ENCODE measurements at regions not wholly inside any gene's neighbourhood (a gene's known extent, or its start where the extent isn't known, plus 50 kb on each side); places are given as distances from the start of the nearest gene placed in this dataset.

GRCh38 chr6:15096894-15097837 is 148.7 kb upstream of the JARID2 start:
- DNase-seq (ENCODE audit: low read depth), result peak; percentile 7
- Mint-ChIP-seq H3K27me3 (ENCODE audit: low read depth, unreplicated experiment) (no peaks in the 10 kb centered on the region), H3K9me3 (ENCODE audit: unreplicated experiment) (no peaks in the 10 kb centered on the region)

GRCh38 chr6:15101130-15101529 is 144.7 kb upstream of the JARID2 start:
- DNase-seq (ENCODE audit: low read depth) (no peak), FAIRE-seq (no peak)
- Histone ChIP-seq H3K4me1 (ENCODE audit: insufficient read depth, low read length) (no peaks in the 10 kb centered on the region), H3K4me2 (ENCODE audit: low read length) (no peak overlapping the region), H3K9ac (ENCODE audit: low read length) (no peak overlapping the region), H4K20me1 (ENCODE audit: insufficient read depth, low read length) (no peaks in the 10 kb centered on the region), H3K27me3 (ENCODE audit: insufficient read depth, low read length) (no peaks in the 10 kb centered on the region), H3K79me2 (ENCODE audit: insufficient read depth, low read length) (no peaks in the 10 kb centered on the region), H3K9me3 (ENCODE audit: insufficient read depth, low read depth, low read length) (no peaks in the 10 kb centered on the region), H3K4me3 (ENCODE audit: insufficient read depth, low read depth, low read length) (no peak overlapping the region), H2AFZ (ENCODE audit: low read depth, low read length) (no peak overlapping the region), H3K36me3 (ENCODE audit: insufficient read depth, low read length) (no peaks in the 10 kb centered on the region), H3K27ac (ENCODE audit: low read depth, low read length) (no peak overlapping the region)
- TF ChIP-seq CTCF (IDR thresholded peaks at IDR 0.05; ENCODE audit: insufficient read depth, low read depth, low read length) (no peak), EZH2 (IDR thresholded peaks at IDR 0.05; ENCODE audit: insufficient read depth, low read length) (no peak)
- Mint-ChIP-seq H3K4me1 (ENCODE audit: low read depth, unreplicated experiment) (peaks cover 5% of the 10 kb centered on the region), H3K4me3 (ENCODE audit: unreplicated experiment) (no peak overlapping the region), H3K27me3 (ENCODE audit: low read depth, unreplicated experiment) (peaks cover 4% of the 10 kb centered on the region), H3K36me3 (ENCODE audit: low read depth, unreplicated experiment) (no peaks in the 10 kb centered on the region), H3K27ac (ENCODE audit: unreplicated experiment) (no peak overlapping the region), H3K9me3 (ENCODE audit: unreplicated experiment) (no peaks in the 10 kb centered on the region)

More at GRCh38 chr6:15096894-15097837, 148.7 kb upstream of the JARID2 start:
- no peak overlapping the region for H3K4me2 ChIP-seq (ENCODE audit: low read length)
- Mint-ChIP-seq H3K27ac (ENCODE audit: unreplicated experiment) (no peak overlapping the region), H3K4me3 (ENCODE audit: unreplicated experiment) (no peak overlapping the region), H3K4me1 (ENCODE audit: low read depth, unreplicated experiment) (peaks cover 5% of the 10 kb centered on the region), H3K36me3 (ENCODE audit: low read depth, unreplicated experiment) (no peaks in the 10 kb centered on the region)
- H3K27me3 ChIP-seq (ENCODE audit: insufficient read depth, low read length), result no peaks in the 10 kb centered on the region
- H3K4me3 ChIP-seq (ENCODE audit: insufficient read depth, low read depth, low read length), result no peak overlapping the region
- H2AFZ ChIP-seq (ENCODE audit: low read depth, low read length), result no peak overlapping the region
- no peaks in the 10 kb centered on the region for H3K36me3 ChIP-seq (ENCODE audit: insufficient read depth, low read length)
- H3K79me2 ChIP-seq (ENCODE audit: insufficient read depth, low read length), result no peaks in the 10 kb centered on the region
- no peaks in the 10 kb centered on the region for H3K4me1 ChIP-seq (ENCODE audit: insufficient read depth, low read length)
- TF ChIP-seq EZH2 (IDR thresholded peaks at IDR 0.05; ENCODE audit: insufficient read depth, low read length) (no peak), CTCF (IDR thresholded peaks at IDR 0.05; ENCODE audit: insufficient read depth, low read depth, low read length) (no peak)
- H3K9me3 ChIP-seq (ENCODE audit: insufficient read depth, low read depth, low read length), result no peaks in the 10 kb centered on the region
- H3K9ac ChIP-seq (ENCODE audit: low read length), result no peak overlapping the region
- no peaks in the 10 kb centered on the region for H4K20me1 ChIP-seq (ENCODE audit: insufficient read depth, low read length)
- FAIRE-seq, result no peak
- no peak overlapping the region for H3K27ac ChIP-seq (ENCODE audit: low read depth, low read length)

GRCh38 chr6:15102241-15102640 is 143.6 kb upstream of the JARID2 start:
- Histone ChIP-seq H3K9me3 (ENCODE audit: insufficient read depth, low read depth, low read length) (no peaks in the 10 kb centered on the region), H3K27me3 (ENCODE audit: insufficient read depth, low read length) (no peaks in the 10 kb centered on the region), H3K4me3 (ENCODE audit: insufficient read depth, low read depth, low read length) (no peak overlapping the region), H3K36me3 (ENCODE audit: insufficient read depth, low read length) (no peaks in the 10 kb centered on the region), H3K4me1 (ENCODE audit: insufficient read depth, low read length) (no peaks in the 10 kb centered on the region), H3K9ac (ENCODE audit: low read length) (no peak overlapping the region), H2AFZ (ENCODE audit: low read depth, low read length) (no peak overlapping the region), H3K4me2 (ENCODE audit: low read length) (no peak overlapping the region), H3K27ac (ENCODE audit: low read depth, low read length) (no peak overlapping the region), H3K79me2 (ENCODE audit: insufficient read depth, low read length) (no peaks in the 10 kb centered on the region), H4K20me1 (ENCODE audit: insufficient read depth, low read length) (no peaks in the 10 kb centered on the region)
- DNase-seq (ENCODE audit: low read depth) (no peak), FAIRE-seq (no peak)
- Mint-ChIP-seq H3K27ac (ENCODE audit: unreplicated experiment) (no peak overlapping the region), H3K9me3 (ENCODE audit: unreplicated experiment) (no peaks in the 10 kb centered on the region), H3K27me3 (ENCODE audit: low read depth, unreplicated experiment) (peaks cover 4% of the 10 kb centered on the region), H3K4me1 (ENCODE audit: low read depth, unreplicated experiment) (no peaks in the 10 kb centered on the region), H3K36me3 (ENCODE audit: low read depth, unreplicated experiment) (no peaks in the 10 kb centered on the region), H3K4me3 (ENCODE audit: unreplicated experiment) (no peak overlapping the region)
- no peak for TF ChIP-seq EZH2 (IDR thresholded peaks at IDR 0.05; ENCODE audit: insufficient read depth, low read length)
